Endothelial cell of umbilical vein (primary cell): ENCODE measurements at regions not wholly inside any gene's neighbourhood (a gene's known extent, or its start where the extent isn't known, plus 50 kb on each side); places are given as distances from the start of the nearest gene placed in this dataset.

ENCODE experiments used
- BruUV-seq: library from RNA; stranded (reverse); fragments of 400-500 nt; replicated peaks from 2 replicates; lab custom pipeline; 2021; lab: Mats Ljungman, UMichigan
- CTCF ChIA-PET: fragments of 300-600, 350-600 bp; sonication (Branson Sonifier 250); formaldehyde crosslinking; loops from one replicate; lab custom pipeline; 2021; ENCODE audit warnings: antibody characterized with exemption, inconsistent platforms; lab: Charles Lee
- POLR2A ChIA-PET: fragments of 300-600, 350-600 bp; sonication (Branson Sonifier 250); formaldehyde crosslinking; loops from one replicate; lab custom pipeline; 2021; ENCODE audit warnings: antibody characterized with exemption, inconsistent platforms; lab: Charles Lee
- DNase-seq: peaks from one replicate; pipeline ENCODE4 v3.0.0-alpha.2; 2011; ENCODE audit warnings: low read depth, low spot score
- FAIRE-seq: peaks from 2 replicates; lab custom pipeline; 2011; peaks lifted over from hg19 to GRCh38; lab: Jason Lieb, UNC
- H2AFZ ChIP-seq: 2 replicates; pipeline ENCODE4 v1.6.0; 2012; ENCODE audit warnings: low read depth, low read length, control low read depth, inconsistent platforms
- H3K27ac ChIP-seq: 2 replicates; pipeline ENCODE4 v1.5.1; 2011; ENCODE audit warnings: low read depth, mild to moderate bottlenecking, control low read depth, low read length, moderate library complexity; ENCODE audit not compliant: insufficient read depth
- H3K27me3 ChIP-seq, 2 experiments: 2 replicates each; pipeline versions ENCODE4 v1.6.0 to v1.6.1; 2011; ENCODE audit warnings: low read length in 2 of 2, mixed read lengths in 1 of 2; ENCODE audit not compliant: control insufficient read depth in 2 of 2, insufficient read depth in 2 of 2
- H3K36me3 ChIP-seq, 2 experiments: 2 replicates in 1 of 2; 3 replicates in 1 of 2; pipeline ENCODE4 v1.5.1; 2011; ENCODE audit warnings: low read length in 2 of 2, mild to moderate bottlenecking in 1 of 2, moderate library complexity in 1 of 2; ENCODE audit not compliant: control insufficient read depth in 2 of 2, insufficient read depth in 2 of 2; ENCODE audit errors: extremely low read depth in 1 of 2
- H3K4me1 ChIP-seq: 3 replicates; pipeline ENCODE4 v1.5.1; 2011; ENCODE audit warnings: mild to moderate bottlenecking, low read length; ENCODE audit not compliant: control insufficient read depth, insufficient read depth; ENCODE audit errors: extremely low read depth
- H3K4me2 ChIP-seq: 2 replicates; pipeline ENCODE4 v1.6.1; 2011; ENCODE audit warnings: low read length, control low read depth, mixed read lengths; ENCODE audit not compliant: insufficient read depth
- H3K4me3 ChIP-seq, 3 experiments: fragments of 200-600 bp in 1 of 3; sonication (generic), shearing (Covaris generic) in 1 of 3; replicated peaks in 1 of 3; 2 replicates each; pipeline ENCODE4 v1.5.1; 2011 to 2016; ENCODE audit warnings: control low read depth in 3 of 3, low read length in 3 of 3, mild to moderate bottlenecking in 2 of 3, inconsistent platforms in 1 of 3, low read depth in 1 of 3, moderate library complexity in 1 of 3; ENCODE audit not compliant: insufficient read depth in 1 of 3
- H3K79me2 ChIP-seq: 2 replicates; pipeline ENCODE4 v1.6.0; 2012; ENCODE audit warnings: low read length, inconsistent platforms; ENCODE audit not compliant: control insufficient read depth, insufficient read depth
- H3K9ac ChIP-seq: replicated peaks from 2 replicates; pipeline ENCODE3; 2011; ENCODE audit warnings: low read length, control low read depth; ENCODE audit not compliant: insufficient read depth; ENCODE audit errors: extremely low read depth
- H3K9me1 ChIP-seq: replicated peaks from 3 replicates; pipeline ENCODE4 v1.6.0; 2011; ENCODE audit warnings: mild to moderate bottlenecking, low read length; ENCODE audit not compliant: control insufficient read depth, insufficient read depth; ENCODE audit errors: extremely low read depth
- H3K9me3 ChIP-seq: replicated peaks from 2 replicates; pipeline ENCODE4 v1.5.1; 2012; ENCODE audit warnings: low read length, inconsistent platforms; ENCODE audit not compliant: control insufficient read depth, insufficient read depth
- H4K20me1 ChIP-seq: replicated peaks from 2 replicates; pipeline ENCODE3; 2011; ENCODE audit warnings: mild to moderate bottlenecking, low read length; ENCODE audit not compliant: control insufficient read depth, insufficient read depth; ENCODE audit errors: extremely low read depth
- CTCF ChIP-seq, 2 donors: IDR thresholded peaks; 1 replicate in 1 of 2; 2 replicates in 1 of 2; pipeline ENCODE4 v1.5.1; 2011; ENCODE audit warnings: low read length in 2 of 2, mild to moderate bottlenecking in 2 of 2, moderate library complexity in 2 of 2, control low read depth in 1 of 2, inconsistent platforms in 1 of 2, low read depth in 1 of 2; ENCODE audit not compliant: insufficient read depth in 1 of 2; ENCODE audit errors: extremely low read depth in 1 of 2
- EZH2 ChIP-seq: IDR thresholded peaks from 2 replicates; pipeline ENCODE4 v1.6.1; 2012; ENCODE audit warnings: borderline replicate concordance, low read depth, mild to moderate bottlenecking, moderate library complexity, low read length, inconsistent platforms; ENCODE audit not compliant: severe bottlenecking
- FOS ChIP-seq: IDR thresholded peaks from 2 replicates; pipeline ENCODE4 v1.6.1; 2011; ENCODE audit warnings: mild to moderate bottlenecking, low read length, moderate library complexity, borderline replicate concordance; ENCODE audit not compliant: insufficient read depth
- GATA2 ChIP-seq: IDR thresholded peaks from 2 replicates; pipeline ENCODE4 v1.7.0; 2011; ENCODE audit warnings: low read depth, mild to moderate bottlenecking, moderate library complexity, mixed read lengths, low read length; ENCODE audit not compliant: insufficient read length, insufficient read depth
- JUN ChIP-seq: IDR thresholded peaks from 2 replicates; pipeline ENCODE4 v1.6.1; 2011; ENCODE audit warnings: borderline replicate concordance, low read depth; ENCODE audit not compliant: insufficient read length, insufficient read depth
- MAX ChIP-seq: IDR thresholded peaks from 2 replicates; pipeline ENCODE4 v1.6.1; 2011; ENCODE audit not compliant: insufficient read depth, insufficient read length
- MYC ChIP-seq: IDR thresholded peaks from one replicate; pipeline ENCODE4 v1.6.1; 2011; ENCODE audit warnings: mild to moderate bottlenecking, low read depth, low read length
- POLR2A ChIP-seq: IDR thresholded peaks from 2 replicates; pipeline ENCODE4 v1.6.1; 2012; ENCODE audit warnings: low read depth, mild to moderate bottlenecking, control low read depth, low read length
- dilution Hi-C: fragments of 300-500 bp; cut with MboI; formaldehyde crosslinking; loops from one replicate; pipeline ENCODE4 v1.15.0; 2019; ENCODE audit warnings: low sequenced_read_pairs; ENCODE audit not compliant: extremely low pct_ligation_motif_present
- intact Hi-C: fragments of 100-400 bp; cut with micrococcal nuclease; formaldehyde crosslinking; loops from one replicate; pipeline ENCODE4 v1.10.0; 2022

- Histone ChIP-seq H3K4me3 (no peak overlapping the region), H3K4me2 (no peak overlapping the region), H3K9ac (no peak overlapping the region), H4K20me1 (no peaks in the 10 kb centered on the region), H3K36me3 (no peaks in the 10 kb centered on the region), H2AFZ (no peak overlapping the region), H3K4me1 (no peaks in the 10 kb centered on the region), H3K9me1 (no peaks in the 10 kb centered on the region), H3K79me2 (no peaks in the 10 kb centered on the region), H3K27ac (no peak overlapping the region), H3K27me3 (no peaks in the 10 kb centered on the region), H3K9me3 (no peaks in the 10 kb centered on the region)
- no TSS peak for BruUV-seq
- FAIRE-seq = no peak
- POLR2A ChIA-PET = no interaction called here
- CTCF ChIA-PET = no interaction called here
- dilution Hi-C loops = no loop called here
- no peak for TF ChIP-seq GATA2
- TF ChIP-seq FOS = no peak
- TF ChIP-seq EZH2 = no peak
- TF ChIP-seq MYC = no peak
- no peak for TF ChIP-seq POLR2A
- TF ChIP-seq CTCF (IDR thresholded peaks at IDR 0.05; ENCODE audit: extremely low read depth in 1 of 2, insufficient read depth in 1 of 2, low read depth in 1 of 2, low read length in 2 of 2) = no peak
- no peak for TF ChIP-seq JUN
- no peak for TF ChIP-seq MAX
- intact Hi-C loops = no loop called here
- no peak for DNase-seq
Observed at GRCh38 chr2:118473241-118473640, 374.2 kb downstream of the EN1 start.
